ENCODE measurements at regions not wholly inside any gene's neighbourhood (a gene's known extent, or its start where the extent isn't known, plus 50 kb on each side); places are given as distances from the start of the nearest gene placed in this dataset.

DNA sequence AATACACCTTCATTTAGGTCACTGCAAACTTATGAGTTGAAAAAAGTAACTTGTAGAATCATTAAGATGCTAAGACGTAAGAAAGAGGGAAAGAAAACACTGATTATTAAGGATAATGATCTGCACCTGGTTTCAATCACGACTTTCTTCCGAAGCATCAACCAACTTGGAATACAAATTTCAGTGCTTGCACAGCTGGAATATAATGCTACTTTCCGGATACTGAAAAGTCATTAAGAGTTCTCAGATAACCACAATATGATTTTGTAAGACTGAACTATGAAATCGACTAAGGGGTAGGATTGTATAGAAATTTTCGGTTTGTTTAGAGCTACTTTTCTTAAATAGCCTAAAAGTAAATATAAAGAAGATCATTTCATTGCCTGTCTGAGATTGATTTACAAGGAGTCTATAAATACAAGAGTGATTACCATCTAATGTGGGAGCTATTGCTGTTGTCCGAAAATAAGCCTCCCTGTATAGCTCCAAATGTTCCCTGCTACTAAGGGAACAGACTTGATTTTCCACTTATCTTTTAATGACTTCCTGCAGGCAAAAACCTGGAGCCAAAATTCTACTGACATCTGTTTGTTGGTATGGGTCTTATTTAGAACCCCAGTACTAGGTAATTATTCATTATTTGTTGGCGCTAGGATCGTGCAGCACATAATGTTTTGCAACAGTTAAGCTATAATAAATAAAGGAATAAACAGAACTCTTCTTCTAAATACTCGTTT, 673.3 kb downstream of the KCNT2 start:
- TF ChIP-seq CTCF (IDR thresholded peaks at IDR 0.05; ENCODE audit: insufficient read depth, low read length): no peak
- H3K4me3 ChIP-seq (ENCODE audit: low read depth, low read length): no peak overlapping the region
- no peak for DNase-seq (ENCODE audit: low read depth)

DNA sequence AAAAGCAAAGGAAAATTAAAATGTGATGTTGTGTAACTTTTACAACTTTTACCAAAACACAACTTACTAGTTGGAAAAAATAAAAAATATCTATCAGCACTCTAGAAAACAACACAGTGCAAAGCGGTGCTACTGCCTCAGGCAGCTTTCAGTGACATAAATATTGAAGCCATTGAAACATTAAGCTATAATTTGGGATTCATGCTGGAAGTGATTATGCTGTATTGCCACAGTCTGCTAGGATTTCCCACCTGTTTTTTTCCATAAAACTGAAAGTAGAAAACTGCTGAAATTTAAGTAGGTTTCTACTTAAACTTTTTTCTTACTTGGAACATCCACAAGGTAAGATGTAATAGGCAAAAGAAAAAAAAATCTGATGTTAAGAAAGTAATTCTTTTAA, 674.4 kb downstream of the KCNT2 start:
- H3K4me3 ChIP-seq (ENCODE audit: low read depth, low read length): no peak overlapping the region
- DNase-seq (ENCODE audit: low read depth): no peak
- TF ChIP-seq CTCF (IDR thresholded peaks at IDR 0.05; ENCODE audit: insufficient read depth, low read length): no peak

- TF ChIP-seq CTCF (IDR thresholded peaks at IDR 0.05; ENCODE audit: insufficient read depth, low read length): no peak
- no peak for DNase-seq (ENCODE audit: low read depth)
- H3K4me3 ChIP-seq (ENCODE audit: low read depth, low read length): no peak overlapping the region
These were observed 692.4 kb downstream of the KCNT2 start for GRCh38 chr1:195915826-195916225.

DNA sequence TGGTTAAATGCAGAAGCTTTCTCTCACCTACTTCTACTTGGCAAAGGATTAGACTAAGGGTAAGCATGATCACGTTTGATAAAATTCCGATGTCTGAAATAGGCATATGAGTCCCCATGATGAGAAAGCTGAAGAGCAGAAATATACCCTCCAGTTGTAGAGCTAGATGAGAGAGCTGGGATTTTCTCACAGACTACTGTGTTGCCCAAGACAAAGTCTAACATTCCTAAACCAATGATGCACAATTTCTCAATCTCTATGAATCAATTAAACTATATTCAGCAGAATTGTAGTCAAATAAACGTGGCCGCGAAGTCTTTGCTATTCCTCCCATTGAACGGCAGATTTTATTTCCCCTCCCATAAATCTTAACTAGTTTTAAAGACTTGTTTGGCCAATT, 699.2 kb downstream of the KCNT2 start:
- H3K4me3 ChIP-seq (ENCODE audit: low read depth, low read length): no peak overlapping the region
- no peak for TF ChIP-seq CTCF (IDR thresholded peaks at IDR 0.05; ENCODE audit: insufficient read depth, low read length)
- DNase-seq (ENCODE audit: low read depth): no peak

DNA sequence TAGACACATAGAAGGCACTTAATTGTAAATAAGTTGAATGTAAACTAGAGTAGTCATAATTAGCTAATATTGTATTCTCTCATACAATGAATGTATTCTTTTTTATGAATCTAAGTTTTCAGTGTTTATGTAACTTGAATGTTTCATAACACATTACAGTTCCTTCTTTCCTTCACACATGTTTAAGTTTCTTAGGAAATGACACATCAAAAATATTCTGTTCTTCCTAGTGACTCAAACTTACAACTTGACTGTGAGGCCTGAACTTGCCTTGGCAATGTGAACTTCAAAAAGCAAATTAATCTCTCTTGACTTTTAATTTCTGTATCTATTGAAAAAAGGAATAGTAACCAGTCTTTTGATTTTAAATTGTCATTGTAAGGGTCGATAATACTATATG, 700.1 kb downstream of the KCNT2 start:
- peak; percentile 2 for DNase-seq (ENCODE audit: low read depth)
- no peak overlapping the region for H3K4me3 ChIP-seq (ENCODE audit: low read depth, low read length)
- no peak for TF ChIP-seq CTCF (IDR thresholded peaks at IDR 0.05; ENCODE audit: insufficient read depth, low read length)

DNA sequence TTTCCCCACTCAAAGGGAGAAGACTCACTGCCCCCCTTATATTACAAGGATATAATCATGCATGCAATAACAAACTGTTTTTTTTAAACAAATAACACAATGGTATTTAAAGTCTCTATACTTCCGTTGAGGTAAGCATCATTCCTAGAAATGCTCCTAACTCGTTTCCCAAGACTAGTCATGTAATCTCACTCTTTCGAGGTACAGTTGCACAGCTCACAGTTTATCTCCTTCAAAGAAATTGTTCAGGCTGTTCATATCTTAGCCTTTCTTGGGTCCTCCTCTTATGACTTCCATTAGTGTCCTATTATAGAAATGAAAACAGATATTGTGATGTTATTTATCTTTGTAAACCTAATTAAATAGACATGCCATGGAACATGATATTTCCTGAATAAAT, 705.0 kb downstream of the KCNT2 start:
- TF ChIP-seq CTCF (IDR thresholded peaks at IDR 0.05; ENCODE audit: insufficient read depth, low read length): no peak
- no peak for DNase-seq (ENCODE audit: low read depth)

DNA sequence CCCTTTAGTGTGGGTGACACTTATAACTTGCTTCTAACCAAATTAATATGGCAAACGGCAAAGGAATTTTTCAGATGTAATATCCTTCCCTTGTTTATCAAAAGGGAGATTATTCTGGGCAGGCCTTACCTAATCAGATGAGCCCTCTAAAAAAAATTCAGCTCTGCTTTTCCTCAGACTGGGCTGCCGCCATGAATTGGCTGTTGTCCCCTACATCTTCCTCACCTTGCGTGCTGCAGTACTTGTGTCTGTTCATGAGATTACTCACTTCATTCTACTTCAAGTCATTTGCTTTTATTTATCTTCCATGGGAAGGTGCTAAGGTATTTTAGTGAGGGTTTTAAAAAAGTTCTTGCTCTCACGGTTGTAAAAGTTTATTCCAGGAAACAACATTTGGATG, 705.5 kb downstream of the KCNT2 start:
- TF ChIP-seq CTCF (IDR thresholded peaks at IDR 0.05; ENCODE audit: insufficient read depth, low read length): no peak
- no peak for DNase-seq (ENCODE audit: low read depth)
- no peak overlapping the region for H3K4me3 ChIP-seq (ENCODE audit: low read depth, low read length)

More for the DNA sequence above, 705.0 kb downstream of the KCNT2 start:
- H3K4me3 ChIP-seq (ENCODE audit: low read depth, low read length): no peak overlapping the region
